ENCODE measurements at regions not wholly inside any gene's neighbourhood (a gene's known extent, or its start where the extent isn't known, plus 50 kb on each side); places are given as distances from the start of the nearest gene placed in this dataset.
"Not testable (repeated sequence)": the region's sequence is repeated elsewhere in the genome, so short reads cannot be mapped to it uniquely, and the experiment has no call there.

DNA sequence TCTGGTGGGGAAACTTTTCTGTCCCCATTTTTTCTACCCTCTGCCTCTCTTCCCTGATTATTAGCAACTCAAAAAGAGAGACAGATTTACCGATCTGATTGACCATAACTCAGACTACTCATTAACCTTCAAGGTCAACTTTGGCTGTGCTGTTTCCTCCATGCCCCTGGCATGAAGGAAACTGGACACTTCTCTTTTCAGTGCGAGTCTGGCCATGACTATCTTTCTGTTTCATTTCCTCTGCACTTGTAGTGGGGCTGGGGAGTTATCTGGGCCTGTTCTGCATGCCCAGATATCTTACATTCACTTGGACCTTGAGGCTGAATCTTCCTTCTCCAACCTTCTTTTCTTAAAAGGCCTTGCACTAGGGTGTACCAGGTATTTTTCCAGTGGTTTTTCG, 76.9 kb upstream of the SLCO2A1 start:
- DNase-seq (ENCODE audit: low spot score), result no peak
- Histone ChIP-seq H3K27ac (no peak overlapping the region), H3K4me3 (no peak overlapping the region), H3K36me3 (no peaks in the 10 kb centered on the region), H3K9me3 (no peaks in the 10 kb centered on the region), H3K27me3 (replicated peaks; ENCODE audit: insufficient read depth) (no peaks in the 10 kb centered on the region), H3K4me1 (replicated peaks) (no peaks in the 10 kb centered on the region)
- intact Hi-C loops (cut with DNase I), result no loop called here
- 82% methylated on average over 3 of the region's 3 CpGs for WGBS
- no peak for TF ChIP-seq POLR2A (IDR thresholded peaks at IDR 0.05)
- no peak for TF ChIP-seq POLR2AphosphoS5 (IDR thresholded peaks at IDR 0.05)
- TF ChIP-seq, protein P1, sequence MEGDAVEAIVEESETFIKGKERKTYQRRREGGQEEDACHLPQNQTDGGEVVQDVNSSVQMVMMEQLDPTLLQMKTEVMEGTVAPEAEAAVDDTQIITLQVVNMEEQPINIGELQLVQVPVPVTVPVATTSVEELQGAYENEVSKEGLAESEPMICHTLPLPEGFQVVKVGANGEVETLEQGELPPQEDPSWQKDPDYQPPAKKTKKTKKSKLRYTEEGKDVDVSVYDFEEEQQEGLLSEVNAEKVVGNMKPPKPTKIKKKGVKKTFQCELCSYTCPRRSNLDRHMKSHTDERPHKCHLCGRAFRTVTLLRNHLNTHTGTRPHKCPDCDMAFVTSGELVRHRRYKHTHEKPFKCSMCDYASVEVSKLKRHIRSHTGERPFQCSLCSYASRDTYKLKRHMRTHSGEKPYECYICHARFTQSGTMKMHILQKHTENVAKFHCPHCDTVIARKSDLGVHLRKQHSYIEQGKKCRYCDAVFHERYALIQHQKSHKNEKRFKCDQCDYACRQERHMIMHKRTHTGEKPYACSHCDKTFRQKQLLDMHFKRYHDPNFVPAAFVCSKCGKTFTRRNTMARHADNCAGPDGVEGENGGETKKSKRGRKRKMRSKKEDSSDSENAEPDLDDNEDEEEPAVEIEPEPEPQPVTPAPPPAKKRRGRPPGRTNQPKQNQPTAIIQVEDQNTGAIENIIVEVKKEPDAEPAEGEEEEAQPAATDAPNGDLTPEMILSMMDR (IDR thresholded peaks at IDR 0.05), result no peak

DNA sequence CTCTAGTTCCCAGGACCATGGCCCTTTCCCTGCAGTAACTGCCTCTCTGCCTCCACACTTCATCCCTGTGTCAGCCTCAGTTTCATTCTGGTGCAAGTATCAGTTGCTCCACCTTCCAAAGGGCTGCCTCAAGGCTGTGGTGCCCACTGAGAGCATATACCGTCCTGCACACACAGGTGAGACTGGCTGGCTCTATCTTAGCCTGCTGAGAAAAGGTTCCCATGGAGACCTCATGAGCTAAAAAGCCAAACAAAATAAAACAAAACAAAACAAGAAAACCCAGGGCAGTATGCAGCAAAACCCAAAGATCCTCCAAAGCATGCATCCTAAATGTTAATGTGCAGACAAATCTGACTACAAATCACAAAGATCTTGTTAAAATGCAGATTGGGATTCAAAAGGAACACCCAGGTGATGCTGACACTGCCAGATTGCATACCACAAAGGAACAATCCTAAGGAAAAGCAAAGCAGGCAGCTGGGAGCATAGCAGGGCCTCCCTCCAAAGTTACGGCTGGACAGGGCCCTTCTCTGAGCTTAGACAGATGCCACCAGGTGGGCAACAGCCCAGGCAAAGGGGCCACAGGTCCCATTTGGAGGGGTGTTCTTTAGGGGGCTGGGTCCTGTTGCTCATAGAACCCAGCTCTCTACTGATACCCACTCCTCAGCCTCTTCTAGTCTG, 76.3 kb upstream of the SLCO2A1 start:
- WGBS, result 88% methylated on average over 2 of the region's 2 CpGs
- intact Hi-C loops (cut with DNase I), result no loop called here
- Histone ChIP-seq H3K27ac (no peak overlapping the region), H3K4me3 (no peak overlapping the region), H3K4me1 (replicated peaks) (no peaks in the 10 kb centered on the region), H3K9me3 (no peaks in the 10 kb centered on the region), H3K36me3 (no peaks in the 10 kb centered on the region), H3K27me3 (replicated peaks; ENCODE audit: insufficient read depth) (no peaks in the 10 kb centered on the region)
- TF ChIP-seq POLR2AphosphoS5 (IDR thresholded peaks at IDR 0.05) (no peak), POLR2A (IDR thresholded peaks at IDR 0.05) (no peak)
- TF ChIP-seq, protein P1 (IDR thresholded peaks at IDR 0.05), result no peak
- DNase-seq (ENCODE audit: low spot score), result no peak

DNA sequence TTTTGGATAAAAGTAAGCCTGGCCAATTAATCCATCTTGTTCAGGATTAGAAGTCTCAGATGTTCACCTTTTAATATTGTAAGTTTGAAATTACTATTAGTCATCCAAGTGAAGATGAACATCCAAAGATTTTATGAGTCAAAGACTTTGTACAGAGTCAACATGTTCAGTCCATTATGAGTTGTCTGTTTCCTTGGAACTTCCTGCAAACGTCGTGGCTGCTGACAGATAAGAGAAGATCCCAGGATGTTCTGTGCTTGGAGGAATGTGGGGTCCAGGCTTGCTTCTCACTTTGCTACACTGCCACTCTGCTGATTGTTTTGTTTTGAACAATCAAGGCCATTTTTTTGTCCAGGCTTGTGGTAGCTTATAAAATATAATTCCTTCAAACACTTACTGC, 74.3 kb upstream of the SLCO2A1 start:
- no peak for TF ChIP-seq POLR2A (IDR thresholded peaks at IDR 0.05)
- TF ChIP-seq, protein P1 (IDR thresholded peaks at IDR 0.05), result no peak
- no peak for TF ChIP-seq POLR2AphosphoS5 (IDR thresholded peaks at IDR 0.05)
- intact Hi-C loops (cut with DNase I), result no loop called here
- Histone ChIP-seq H3K4me3 (no peak overlapping the region), H3K36me3 (no peaks in the 10 kb centered on the region), H3K4me1 (replicated peaks) (no peaks in the 10 kb centered on the region), H3K9me3 (no peaks in the 10 kb centered on the region), H3K27ac (no peak overlapping the region), H3K27me3 (replicated peaks; ENCODE audit: insufficient read depth) (no peaks in the 10 kb centered on the region)
- 18% methylated on average over 2 of the region's 2 CpGs for WGBS
- no peak for DNase-seq (ENCODE audit: low spot score)

DNA sequence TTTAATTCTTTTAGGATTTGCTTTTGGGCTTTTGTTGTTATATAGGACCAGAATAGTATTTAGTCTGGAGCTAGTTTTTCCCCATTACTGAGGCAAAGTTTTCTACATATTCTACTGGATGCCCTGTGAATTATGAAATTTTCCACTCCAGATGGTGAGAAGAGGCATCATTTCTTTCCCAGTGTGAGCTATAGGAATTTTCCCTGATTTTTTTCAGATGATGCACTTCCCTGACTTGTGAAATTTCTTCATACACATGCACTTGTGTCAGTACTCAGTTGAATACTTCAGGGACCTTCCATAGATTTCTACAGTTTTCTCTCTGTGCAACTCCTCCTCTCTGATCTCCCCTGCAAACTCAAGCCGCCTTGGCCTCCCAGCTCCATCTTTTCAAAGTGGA, 73.7 kb upstream of the SLCO2A1 start:
- 92% methylated on average over 1 of the region's 1 CpG for WGBS
- intact Hi-C loops (cut with DNase I), result no loop called here
- Histone ChIP-seq H3K36me3 (no peaks in the 10 kb centered on the region), H3K9me3 (no peaks in the 10 kb centered on the region), H3K27me3 (replicated peaks; ENCODE audit: insufficient read depth) (no peaks in the 10 kb centered on the region), H3K27ac (no peak overlapping the region), H3K4me1 (replicated peaks) (no peaks in the 10 kb centered on the region), H3K4me3 (no peak overlapping the region)
- TF ChIP-seq POLR2AphosphoS5 (IDR thresholded peaks at IDR 0.05), result no peak
- no peak for TF ChIP-seq POLR2A (IDR thresholded peaks at IDR 0.05)
- TF ChIP-seq, protein P1 (IDR thresholded peaks at IDR 0.05), result no peak
- DNase-seq (ENCODE audit: low spot score), result no peak

DNA sequence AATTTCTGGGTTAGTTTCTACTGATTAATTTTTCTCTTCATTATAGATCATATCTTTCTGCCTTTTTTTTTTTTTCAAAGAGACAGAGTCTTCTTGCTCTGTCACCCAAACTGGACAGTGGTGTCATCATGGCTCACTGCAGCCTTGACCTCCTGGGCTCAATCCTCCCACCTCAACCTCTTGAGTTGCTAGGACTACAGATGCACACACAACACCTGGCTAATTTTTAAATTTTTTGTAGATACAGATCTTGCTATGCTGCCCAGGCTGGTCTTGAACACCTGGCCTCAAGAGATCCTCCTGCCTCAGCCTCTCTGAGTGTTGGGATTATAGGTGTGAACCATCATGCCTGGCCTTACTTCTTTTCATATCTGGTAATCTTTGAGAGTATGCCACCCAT, 73.3 kb upstream of the SLCO2A1 start:
- intact Hi-C loops (cut with DNase I), result no loop called here
- DNase-seq (ENCODE audit: low spot score), result no peak
- no peak for TF ChIP-seq POLR2AphosphoS5 (IDR thresholded peaks at IDR 0.05)
- TF ChIP-seq, protein P1 (IDR thresholded peaks at IDR 0.05), result no peak
- TF ChIP-seq POLR2A (IDR thresholded peaks at IDR 0.05), result no peak
- Histone ChIP-seq H3K27ac (no peak overlapping the region), H3K4me1 (replicated peaks) (no peaks in the 10 kb centered on the region), H3K27me3 (replicated peaks; ENCODE audit: insufficient read depth) (no peaks in the 10 kb centered on the region), H3K36me3 (no peaks in the 10 kb centered on the region), H3K4me3 (no peak overlapping the region), H3K9me3 (no peaks in the 10 kb centered on the region)

DNA sequence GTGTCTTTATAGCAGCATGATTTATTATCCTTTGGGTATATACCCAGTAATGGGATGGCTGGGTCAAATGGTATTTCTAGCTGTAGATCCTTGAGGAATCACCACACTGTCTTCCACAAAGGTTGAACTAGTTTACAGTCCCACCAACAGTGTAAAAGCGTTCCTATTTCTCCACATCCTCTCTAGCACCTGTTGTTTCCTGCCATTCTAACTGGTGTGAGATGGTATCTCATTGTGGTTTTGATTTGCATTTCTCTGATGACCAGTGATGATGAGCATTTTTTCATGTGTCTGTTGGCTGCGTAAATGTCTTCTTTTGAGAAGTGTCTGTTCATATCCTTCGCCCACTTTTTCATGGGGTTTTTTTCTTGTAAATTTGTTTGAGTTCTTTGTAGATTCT, 66.5 kb upstream of the SLCO2A1 start:
- H3K36me3 ChIP-seq; H3K27me3 ChIP-seq (replicated peaks; ENCODE audit: insufficient read depth); intact Hi-C loops (cut with DNase I); H3K9me3 ChIP-seq; H3K27ac ChIP-seq; DNase-seq (ENCODE audit: low spot score); H3K4me1 ChIP-seq (replicated peaks); H3K4me3 ChIP-seq: not testable (repeated sequence)
- 63% methylated on average over 3 of the region's 3 CpGs for WGBS

All from prostate gland (tissue), 2 donors.